ENCODE measurements at regions not wholly inside any gene's neighbourhood (a gene's known extent, or its start where the extent isn't known, plus 50 kb on each side); places are given as distances from the start of the nearest gene placed in this dataset.

DNA sequence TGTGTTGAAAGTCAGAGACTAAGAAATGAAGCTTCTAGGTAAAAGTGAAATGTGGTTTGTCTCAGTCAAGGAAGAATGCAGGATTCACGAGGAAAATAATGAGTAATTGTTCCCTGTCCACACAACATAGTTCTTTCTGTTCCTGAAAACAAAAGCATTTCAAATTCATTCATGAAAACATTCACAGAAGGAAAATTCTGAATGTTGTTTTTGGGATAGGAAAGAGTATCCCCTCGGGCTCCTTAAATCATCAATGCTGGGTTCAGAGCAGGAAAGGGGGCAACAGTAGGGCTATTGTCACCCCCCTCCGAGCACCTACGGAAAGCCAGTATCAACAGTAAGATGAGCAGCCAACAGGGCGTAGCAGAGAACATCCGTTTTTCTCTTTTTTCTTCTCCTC is 769.9 kb upstream of the ADAMTS16 start:
- ATAC-seq (ENCODE audit: low read depth) = no peak
- H3K4me3 ChIP-seq (ENCODE audit: severe bottlenecking) = no peak overlapping the region
- H3K27me3 ChIP-seq (ENCODE audit: insufficient read depth, poor library complexity, severe bottlenecking) = no peaks in the 10 kb centered on the region
- H3K4me1 ChIP-seq (ENCODE audit: insufficient read depth, poor library complexity, severe bottlenecking) = peaks cover 7% of the 10 kb centered on the region
- peaks cover 6% of the 10 kb centered on the region for H3K9me3 ChIP-seq (ENCODE audit: severe bottlenecking)
- no peak overlapping the region for H3K27ac ChIP-seq (ENCODE audit: poor library complexity, severe bottlenecking)
- H3K36me3 ChIP-seq (ENCODE audit: low read depth) = no peaks in the 10 kb centered on the region
- TF ChIP-seq, protein P1, sequence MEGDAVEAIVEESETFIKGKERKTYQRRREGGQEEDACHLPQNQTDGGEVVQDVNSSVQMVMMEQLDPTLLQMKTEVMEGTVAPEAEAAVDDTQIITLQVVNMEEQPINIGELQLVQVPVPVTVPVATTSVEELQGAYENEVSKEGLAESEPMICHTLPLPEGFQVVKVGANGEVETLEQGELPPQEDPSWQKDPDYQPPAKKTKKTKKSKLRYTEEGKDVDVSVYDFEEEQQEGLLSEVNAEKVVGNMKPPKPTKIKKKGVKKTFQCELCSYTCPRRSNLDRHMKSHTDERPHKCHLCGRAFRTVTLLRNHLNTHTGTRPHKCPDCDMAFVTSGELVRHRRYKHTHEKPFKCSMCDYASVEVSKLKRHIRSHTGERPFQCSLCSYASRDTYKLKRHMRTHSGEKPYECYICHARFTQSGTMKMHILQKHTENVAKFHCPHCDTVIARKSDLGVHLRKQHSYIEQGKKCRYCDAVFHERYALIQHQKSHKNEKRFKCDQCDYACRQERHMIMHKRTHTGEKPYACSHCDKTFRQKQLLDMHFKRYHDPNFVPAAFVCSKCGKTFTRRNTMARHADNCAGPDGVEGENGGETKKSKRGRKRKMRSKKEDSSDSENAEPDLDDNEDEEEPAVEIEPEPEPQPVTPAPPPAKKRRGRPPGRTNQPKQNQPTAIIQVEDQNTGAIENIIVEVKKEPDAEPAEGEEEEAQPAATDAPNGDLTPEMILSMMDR (IDR thresholded peaks at IDR 0.05; ENCODE audit: poor library complexity, severe bottlenecking) = no peak
- no peak for DNase-seq (ENCODE audit: low spot score)

DNA sequence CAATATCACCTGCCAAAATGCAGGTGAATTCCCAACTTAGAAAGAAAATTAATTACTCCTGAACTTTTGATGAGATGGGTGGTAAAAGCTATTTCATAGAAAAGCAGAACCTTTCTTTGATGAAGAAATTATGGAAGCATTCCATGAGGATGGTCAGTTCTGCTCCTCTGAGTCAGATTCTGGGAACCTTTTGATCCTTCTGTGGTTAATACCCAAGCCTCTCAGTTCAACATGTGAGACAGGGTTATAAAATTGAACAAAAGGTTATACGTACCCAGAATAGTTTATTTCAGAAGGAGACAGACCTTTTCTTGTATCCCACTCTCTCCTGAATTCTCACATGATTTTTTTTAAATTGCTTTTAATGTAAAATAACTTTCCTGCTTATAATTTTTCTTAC is 767.6 kb upstream of the ADAMTS16 start:
- DNase-seq (ENCODE audit: low spot score) (no peak), ATAC-seq (ENCODE audit: low read depth) (peak; percentile 40; the same call in 1 of the 3 replicates)
- no peak overlapping the region for H3K27ac ChIP-seq (ENCODE audit: poor library complexity, severe bottlenecking)
- H3K4me3 ChIP-seq (ENCODE audit: severe bottlenecking) = no peak overlapping the region
- no peaks in the 10 kb centered on the region for H3K36me3 ChIP-seq (ENCODE audit: low read depth)
- H3K4me1 ChIP-seq (ENCODE audit: insufficient read depth, poor library complexity, severe bottlenecking) = peaks cover 7% of the 10 kb centered on the region
- TF ChIP-seq, protein P1 (IDR thresholded peaks at IDR 0.05; ENCODE audit: poor library complexity, severe bottlenecking) = no peak
- H3K9me3 ChIP-seq (ENCODE audit: severe bottlenecking) = peaks cover 6% of the 10 kb centered on the region
- no peaks in the 10 kb centered on the region for H3K27me3 ChIP-seq (ENCODE audit: insufficient read depth, poor library complexity, severe bottlenecking)

DNA sequence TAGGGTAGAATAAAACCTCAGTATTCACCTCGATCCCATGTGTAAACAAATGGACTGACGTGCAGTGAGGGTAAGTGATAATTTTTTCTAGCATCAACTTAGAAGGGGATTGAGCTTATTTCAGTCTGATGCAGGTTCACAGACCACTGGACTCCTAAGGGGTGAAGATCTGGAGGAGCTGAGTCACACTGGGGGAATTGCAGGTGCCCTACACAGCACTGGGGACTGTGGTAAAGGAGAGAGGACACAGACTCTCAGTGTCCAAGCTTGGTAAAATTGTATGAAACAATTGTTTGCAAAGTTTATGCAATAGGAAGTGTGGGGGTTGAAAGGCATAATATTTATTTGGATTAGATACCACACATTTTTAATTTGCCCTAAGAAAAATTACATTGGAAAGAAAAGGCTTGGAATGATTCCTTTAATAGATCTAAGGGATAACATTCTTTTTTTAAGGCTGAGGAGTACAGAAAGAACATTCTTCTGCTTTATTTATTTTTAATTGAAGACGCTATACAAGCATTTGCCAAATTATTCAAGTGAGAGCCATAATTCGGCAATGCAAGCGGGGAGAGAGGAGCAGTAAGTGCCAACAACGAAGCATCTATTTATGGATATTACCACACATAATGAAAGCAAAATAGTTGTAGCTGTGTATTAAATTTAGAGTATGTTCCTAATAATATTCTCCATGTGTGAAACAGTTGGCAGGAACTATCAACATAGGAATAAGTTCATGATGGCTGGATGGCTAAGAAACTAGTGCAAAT is 766.9 kb upstream of the ADAMTS16 start:
- no peak for DNase-seq (ENCODE audit: low spot score)
- Histone ChIP-seq H3K4me1 (ENCODE audit: insufficient read depth, poor library complexity, severe bottlenecking) (peaks cover 7% of the 10 kb centered on the region), H3K4me3 (ENCODE audit: severe bottlenecking) (no peak overlapping the region), H3K9me3 (ENCODE audit: severe bottlenecking) (no peaks in the 10 kb centered on the region), H3K27ac (ENCODE audit: poor library complexity, severe bottlenecking) (no peak overlapping the region), H3K36me3 (ENCODE audit: low read depth) (no peaks in the 10 kb centered on the region), H3K27me3 (ENCODE audit: insufficient read depth, poor library complexity, severe bottlenecking) (no peaks in the 10 kb centered on the region)
- ATAC-seq (ENCODE audit: low read depth) = no peak
- TF ChIP-seq, protein P1 (IDR thresholded peaks at IDR 0.05; ENCODE audit: poor library complexity, severe bottlenecking) = no peak

DNA sequence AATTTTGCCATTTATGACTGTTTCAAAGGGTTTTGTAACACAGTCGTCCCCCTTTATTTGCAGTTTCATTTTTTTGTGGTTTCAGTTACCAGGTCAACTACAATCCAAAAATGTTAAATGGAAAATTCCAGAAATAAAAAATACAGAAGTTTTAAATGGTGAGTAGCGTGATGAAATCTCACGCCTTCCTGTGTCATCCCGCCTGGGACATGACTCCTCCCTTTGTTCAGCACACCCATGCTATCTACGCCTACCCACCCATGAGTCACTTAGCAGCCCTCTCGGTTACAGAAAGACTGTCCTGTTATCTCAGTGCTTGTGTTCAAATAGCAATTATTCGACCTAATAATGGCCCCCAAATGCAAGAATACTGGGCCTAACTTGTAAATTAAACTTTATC is 765.3 kb upstream of the ADAMTS16 start:
- TF ChIP-seq, protein P1 (IDR thresholded peaks at IDR 0.05; ENCODE audit: poor library complexity, severe bottlenecking) = no peak
- no peak for DNase-seq (ENCODE audit: low spot score)
- Histone ChIP-seq H3K27ac (ENCODE audit: poor library complexity, severe bottlenecking) (no peak overlapping the region), H3K27me3 (ENCODE audit: insufficient read depth, poor library complexity, severe bottlenecking) (no peaks in the 10 kb centered on the region), H3K4me1 (ENCODE audit: insufficient read depth, poor library complexity, severe bottlenecking) (peaks cover 7% of the 10 kb centered on the region), H3K9me3 (ENCODE audit: severe bottlenecking) (peaks cover 3% of the 10 kb centered on the region), H3K4me3 (ENCODE audit: severe bottlenecking) (no peak overlapping the region), H3K36me3 (ENCODE audit: low read depth) (no peaks in the 10 kb centered on the region)
- peak; percentile 97 for ATAC-seq (ENCODE audit: low read depth)

DNA sequence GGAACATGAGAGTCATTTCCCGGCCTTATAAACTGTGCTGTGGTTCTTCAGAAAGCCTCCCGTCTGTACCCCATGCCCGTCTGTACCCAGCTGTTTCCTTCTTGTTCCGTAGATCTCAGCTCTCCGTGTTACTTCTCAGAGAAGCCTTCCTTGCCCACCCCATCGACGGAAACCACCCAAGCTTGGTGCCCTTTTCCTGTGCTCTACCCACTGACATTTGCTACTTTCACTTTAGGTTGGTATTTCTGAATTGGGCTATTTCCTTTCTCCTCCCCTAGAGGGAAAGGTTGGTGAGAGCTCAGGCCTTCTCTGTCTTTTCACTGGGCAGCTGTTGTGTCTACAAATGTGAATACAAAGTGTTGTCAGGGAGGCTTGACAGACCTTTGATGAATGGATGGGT is 764.5 kb upstream of the ADAMTS16 start:
- H3K4me1 ChIP-seq (ENCODE audit: insufficient read depth, poor library complexity, severe bottlenecking) = peaks cover 7% of the 10 kb centered on the region
- H3K27ac ChIP-seq (ENCODE audit: poor library complexity, severe bottlenecking) = no peak overlapping the region
- no peaks in the 10 kb centered on the region for H3K36me3 ChIP-seq (ENCODE audit: low read depth)
- ATAC-seq (ENCODE audit: low read depth) (no peak), DNase-seq (ENCODE audit: low spot score) (no peak)
- H3K9me3 ChIP-seq (ENCODE audit: severe bottlenecking) = peaks cover 3% of the 10 kb centered on the region
- no peaks in the 10 kb centered on the region for H3K27me3 ChIP-seq (ENCODE audit: insufficient read depth, poor library complexity, severe bottlenecking)
- no peak overlapping the region for H3K4me3 ChIP-seq (ENCODE audit: severe bottlenecking)
- TF ChIP-seq, protein P1 (IDR thresholded peaks at IDR 0.05; ENCODE audit: poor library complexity, severe bottlenecking) = no peak
